GM12873 (cell line): ENCODE measurements at regions not wholly inside any gene's neighbourhood (a gene's known extent, or its start where the extent isn't known, plus 50 kb on each side); places are given as distances from the start of the nearest gene placed in this dataset.

Experiments used
- TF ChIP-seq, protein P1 (sequence below): IDR thresholded peaks from 2 replicates; pipeline ENCODE4 v1.5.1; 2012; ENCODE audit warnings: low read depth, mild to moderate bottlenecking, moderate library complexity, low read length, control low read depth; ENCODE audit not compliant: insufficient read depth; ENCODE audit errors: missing control alignments

DNA sequence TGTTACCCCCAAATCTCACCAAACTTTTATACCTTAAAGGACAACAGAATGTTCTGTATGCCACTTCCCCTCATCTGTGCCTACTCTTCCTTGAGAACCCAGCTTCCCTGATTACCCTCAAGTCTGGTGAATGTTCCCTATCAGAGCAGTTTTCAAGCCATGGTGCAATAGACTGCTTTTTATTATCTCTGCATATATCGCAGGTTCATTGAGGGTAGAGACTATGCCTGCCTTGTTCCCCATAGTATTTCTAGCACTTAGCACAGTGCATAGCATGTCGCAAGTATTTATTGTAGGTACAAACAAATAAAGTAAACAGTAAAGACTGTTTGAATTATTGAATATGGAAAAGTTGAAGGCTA, 146.6 kb downstream of the HAUS1 start:
- TF ChIP-seq, protein P1, sequence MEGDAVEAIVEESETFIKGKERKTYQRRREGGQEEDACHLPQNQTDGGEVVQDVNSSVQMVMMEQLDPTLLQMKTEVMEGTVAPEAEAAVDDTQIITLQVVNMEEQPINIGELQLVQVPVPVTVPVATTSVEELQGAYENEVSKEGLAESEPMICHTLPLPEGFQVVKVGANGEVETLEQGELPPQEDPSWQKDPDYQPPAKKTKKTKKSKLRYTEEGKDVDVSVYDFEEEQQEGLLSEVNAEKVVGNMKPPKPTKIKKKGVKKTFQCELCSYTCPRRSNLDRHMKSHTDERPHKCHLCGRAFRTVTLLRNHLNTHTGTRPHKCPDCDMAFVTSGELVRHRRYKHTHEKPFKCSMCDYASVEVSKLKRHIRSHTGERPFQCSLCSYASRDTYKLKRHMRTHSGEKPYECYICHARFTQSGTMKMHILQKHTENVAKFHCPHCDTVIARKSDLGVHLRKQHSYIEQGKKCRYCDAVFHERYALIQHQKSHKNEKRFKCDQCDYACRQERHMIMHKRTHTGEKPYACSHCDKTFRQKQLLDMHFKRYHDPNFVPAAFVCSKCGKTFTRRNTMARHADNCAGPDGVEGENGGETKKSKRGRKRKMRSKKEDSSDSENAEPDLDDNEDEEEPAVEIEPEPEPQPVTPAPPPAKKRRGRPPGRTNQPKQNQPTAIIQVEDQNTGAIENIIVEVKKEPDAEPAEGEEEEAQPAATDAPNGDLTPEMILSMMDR, result no peak

DNA sequence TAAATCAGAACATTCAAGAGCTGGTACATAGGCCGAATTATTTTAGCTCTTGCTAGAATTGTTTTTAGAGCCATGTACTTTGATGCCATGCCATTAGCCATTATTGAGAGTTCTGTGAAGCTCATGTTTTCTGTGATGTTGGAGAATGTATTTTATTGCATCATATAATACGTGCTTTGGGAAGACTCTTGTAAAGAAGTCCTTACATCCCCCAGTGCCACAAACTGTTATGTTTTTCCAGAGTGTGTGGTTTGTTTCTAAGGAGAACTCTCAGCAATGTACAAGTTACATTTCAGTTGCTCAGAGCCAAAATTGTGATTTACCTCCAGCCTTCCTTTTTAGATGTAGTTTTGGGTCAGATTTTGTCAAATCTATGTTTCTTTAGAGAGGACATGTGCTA, 148.6 kb downstream of the HAUS1 start:
- TF ChIP-seq, protein P1, result no peak

DNA sequence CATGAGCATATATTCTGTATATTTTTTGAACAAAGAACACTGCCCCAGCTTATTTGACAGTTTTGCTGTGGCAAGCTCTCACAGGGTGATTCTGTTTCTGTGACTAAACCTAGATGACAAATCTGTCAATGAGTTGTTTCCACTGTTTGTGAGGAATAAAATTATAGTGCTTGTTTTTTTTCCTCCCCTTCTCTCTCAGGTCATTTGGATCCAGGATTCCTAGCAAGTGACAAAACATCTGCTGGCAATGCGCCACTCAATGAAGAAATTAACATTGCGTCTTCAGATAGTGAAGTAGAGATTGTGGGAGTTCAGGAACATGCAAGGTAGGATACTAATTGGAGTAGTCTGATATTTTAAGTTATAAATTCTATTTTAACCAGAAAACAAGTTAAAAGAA, 149.3 kb downstream of the HAUS1 start:
- TF ChIP-seq, protein P1, result no peak

DNA sequence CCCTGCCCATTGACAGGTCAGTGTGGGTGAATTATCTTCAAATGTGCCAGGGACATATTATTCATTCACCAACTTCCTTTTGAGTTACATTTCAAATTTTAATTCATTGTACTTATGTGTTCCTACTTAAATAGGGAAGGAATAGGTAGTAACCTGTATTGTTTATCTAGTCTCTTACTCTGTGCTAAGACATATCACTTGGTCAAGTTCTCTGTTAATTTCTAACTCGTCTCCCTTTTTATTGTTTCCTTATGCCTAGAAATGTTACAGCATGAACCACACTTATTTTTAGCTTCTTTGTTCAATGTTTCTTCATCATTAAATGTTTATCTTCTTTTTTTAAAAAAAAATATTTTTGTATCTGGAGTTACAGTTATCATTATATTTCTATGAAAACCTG, 151.9 kb downstream of the HAUS1 start:
- TF ChIP-seq, protein P1, result no peak

DNA sequence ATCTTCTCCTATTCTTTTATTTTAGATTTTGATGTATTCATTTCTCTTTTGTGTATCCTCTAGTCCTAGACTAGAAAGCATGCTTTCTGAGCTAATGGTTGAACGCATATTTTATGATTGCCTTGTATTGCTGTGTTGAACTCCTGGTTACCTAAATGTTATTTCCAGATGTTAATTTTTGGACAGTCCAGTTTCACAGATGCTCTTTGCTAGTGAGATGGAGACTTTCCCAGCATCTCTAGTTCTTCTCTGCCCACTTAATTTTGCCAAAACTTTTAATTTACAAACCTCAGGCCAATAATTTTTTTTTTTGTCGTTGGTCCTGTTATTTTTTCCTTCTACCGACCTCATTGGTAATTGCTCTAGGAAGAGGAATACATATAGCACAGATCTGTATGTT, 153.2 kb downstream of the HAUS1 start:
- TF ChIP-seq, protein P1, result no peak

DNA sequence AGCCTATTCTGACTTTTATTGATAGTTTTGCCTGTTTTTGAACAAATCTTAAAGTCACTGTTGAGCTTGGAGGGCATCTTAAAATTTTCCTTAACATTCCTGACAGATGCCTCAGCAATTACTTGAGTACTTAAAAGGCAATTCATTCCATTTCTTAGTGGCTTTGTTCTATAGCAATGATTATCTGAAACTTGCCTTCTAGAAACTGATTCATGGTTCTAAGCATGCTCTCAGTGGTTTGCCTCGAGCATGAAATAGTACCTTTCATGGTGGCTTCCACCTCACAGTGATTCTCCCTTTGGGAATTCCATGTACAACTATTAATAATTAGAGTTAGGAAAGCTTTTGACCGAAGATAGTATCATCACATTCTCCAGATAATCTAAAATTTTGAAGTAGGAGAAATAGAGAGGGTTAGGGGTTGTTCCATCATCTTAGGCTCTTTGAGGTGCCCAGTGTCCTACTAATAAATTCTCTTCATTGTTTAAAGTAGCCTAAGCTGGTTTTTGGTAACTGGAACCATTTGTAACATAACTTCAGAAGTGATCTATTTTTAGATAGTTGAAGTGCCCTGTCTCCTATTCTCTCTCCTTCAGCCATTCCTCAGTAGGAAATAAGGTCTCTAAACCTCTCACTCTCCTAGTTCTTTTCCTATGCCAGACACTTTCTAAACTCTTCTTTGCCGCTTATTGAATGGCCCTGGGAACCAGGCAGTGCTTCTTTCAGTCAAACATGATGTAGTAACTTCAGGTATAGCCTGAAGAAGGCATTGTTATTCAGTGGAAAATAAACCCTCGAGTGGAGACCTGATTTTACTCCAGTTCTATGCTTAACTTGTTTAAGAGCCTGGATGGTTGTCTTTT, 156.1 kb downstream of the HAUS1 start:
- TF ChIP-seq, protein P1, result no peak

DNA sequence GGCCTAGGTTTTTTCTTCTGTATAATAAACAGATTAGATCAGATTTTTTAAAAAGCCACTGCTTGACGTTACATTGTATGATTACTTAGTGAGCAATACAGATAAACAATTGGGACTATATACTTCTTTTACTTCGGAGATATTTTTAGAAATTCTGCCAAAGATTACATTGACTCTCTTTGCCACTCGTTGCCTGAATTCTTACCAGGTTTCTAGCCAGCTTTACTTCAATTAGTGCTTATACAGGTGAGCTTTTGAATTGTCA, 156.6 kb downstream of the HAUS1 start:
- TF ChIP-seq, protein P1, result no peak
